ENCODE measurements at regions not wholly inside any gene's neighbourhood (a gene's known extent, or its start where the extent isn't known, plus 50 kb on each side); places are given as distances from the start of the nearest gene placed in this dataset.

DNA sequence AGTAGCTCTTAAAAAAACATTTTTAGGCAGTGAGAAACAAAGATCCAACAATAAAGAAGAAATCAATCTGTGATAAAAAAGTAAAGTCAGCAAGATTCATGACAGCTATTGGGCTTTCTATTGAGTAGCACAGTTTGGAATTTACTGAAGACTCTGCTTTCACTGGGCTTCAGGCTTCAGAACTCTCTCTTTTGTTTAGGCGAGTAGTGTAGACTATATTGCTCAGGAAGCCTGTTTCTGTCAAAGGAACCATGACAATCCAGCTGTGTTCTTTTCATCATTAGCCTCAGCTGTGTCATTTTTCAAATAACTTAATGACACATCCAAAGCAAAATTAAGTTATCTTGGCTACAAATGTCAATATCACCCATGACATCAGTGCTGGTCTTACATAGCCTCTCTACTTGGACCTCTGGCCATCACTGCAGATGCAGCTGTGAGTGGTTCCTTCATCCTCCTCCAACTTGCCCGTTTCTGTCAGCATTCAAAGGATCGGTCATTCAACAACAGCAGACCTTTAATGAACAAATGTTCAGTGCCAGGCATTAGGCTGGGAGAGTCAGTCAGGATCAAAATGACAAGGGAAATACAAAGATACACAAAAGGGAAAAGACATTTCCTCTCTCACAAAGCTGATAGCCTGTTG, 332.8 kb upstream of the MTNR1B start:
- TF ChIP-seq NFIC (IDR thresholded peaks at IDR 0.05) (no peak), TAF1 (IDR thresholded peaks at IDR 0.05; ENCODE audit: low read depth) (no peak), USF1 (IDR thresholded peaks at IDR 0.05) (no peak), EP300 (IDR thresholded peaks at IDR 0.05; ENCODE audit: borderline replicate concordance) (no peak), YY1 (IDR thresholded peaks at IDR 0.05; ENCODE audit: low read depth) (no peak), RAD21 (IDR thresholded peaks at IDR 0.05; ENCODE audit: low read depth) (no peak), FOXM1 (IDR thresholded peaks at IDR 0.05; ENCODE audit: borderline replicate concordance, low read depth) (no peak), MAX (IDR thresholded peaks at IDR 0.05) (no peak), ZBTB7A (IDR thresholded peaks at IDR 0.05; ENCODE audit: low read depth) (no peak), CREB1 (IDR thresholded peaks at IDR 0.05; ENCODE audit: low read depth) (no peak), TEAD4 (IDR thresholded peaks at IDR 0.05) (no peak), CEBPB (IDR thresholded peaks at IDR 0.05) (no peak), TCF12 (IDR thresholded peaks at IDR 0.05; ENCODE audit: low read depth) (no peak), EGR1 (IDR thresholded peaks at IDR 0.05) (no peak)
- TF ChIP-seq, protein P1, sequence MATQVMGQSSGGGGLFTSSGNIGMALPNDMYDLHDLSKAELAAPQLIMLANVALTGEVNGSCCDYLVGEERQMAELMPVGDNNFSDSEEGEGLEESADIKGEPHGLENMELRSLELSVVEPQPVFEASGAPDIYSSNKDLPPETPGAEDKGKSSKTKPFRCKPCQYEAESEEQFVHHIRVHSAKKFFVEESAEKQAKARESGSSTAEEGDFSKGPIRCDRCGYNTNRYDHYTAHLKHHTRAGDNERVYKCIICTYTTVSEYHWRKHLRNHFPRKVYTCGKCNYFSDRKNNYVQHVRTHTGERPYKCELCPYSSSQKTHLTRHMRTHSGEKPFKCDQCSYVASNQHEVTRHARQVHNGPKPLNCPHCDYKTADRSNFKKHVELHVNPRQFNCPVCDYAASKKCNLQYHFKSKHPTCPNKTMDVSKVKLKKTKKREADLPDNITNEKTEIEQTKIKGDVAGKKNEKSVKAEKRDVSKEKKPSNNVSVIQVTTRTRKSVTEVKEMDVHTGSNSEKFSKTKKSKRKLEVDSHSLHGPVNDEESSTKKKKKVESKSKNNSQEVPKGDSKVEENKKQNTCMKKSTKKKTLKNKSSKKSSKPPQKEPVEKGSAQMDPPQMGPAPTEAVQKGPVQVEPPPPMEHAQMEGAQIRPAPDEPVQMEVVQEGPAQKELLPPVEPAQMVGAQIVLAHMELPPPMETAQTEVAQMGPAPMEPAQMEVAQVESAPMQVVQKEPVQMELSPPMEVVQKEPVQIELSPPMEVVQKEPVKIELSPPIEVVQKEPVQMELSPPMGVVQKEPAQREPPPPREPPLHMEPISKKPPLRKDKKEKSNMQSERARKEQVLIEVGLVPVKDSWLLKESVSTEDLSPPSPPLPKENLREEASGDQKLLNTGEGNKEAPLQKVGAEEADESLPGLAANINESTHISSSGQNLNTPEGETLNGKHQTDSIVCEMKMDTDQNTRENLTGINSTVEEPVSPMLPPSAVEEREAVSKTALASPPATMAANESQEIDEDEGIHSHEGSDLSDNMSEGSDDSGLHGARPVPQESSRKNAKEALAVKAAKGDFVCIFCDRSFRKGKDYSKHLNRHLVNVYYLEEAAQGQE (IDR thresholded peaks at IDR 0.05; ENCODE audit: low read depth) = no peak

DNA sequence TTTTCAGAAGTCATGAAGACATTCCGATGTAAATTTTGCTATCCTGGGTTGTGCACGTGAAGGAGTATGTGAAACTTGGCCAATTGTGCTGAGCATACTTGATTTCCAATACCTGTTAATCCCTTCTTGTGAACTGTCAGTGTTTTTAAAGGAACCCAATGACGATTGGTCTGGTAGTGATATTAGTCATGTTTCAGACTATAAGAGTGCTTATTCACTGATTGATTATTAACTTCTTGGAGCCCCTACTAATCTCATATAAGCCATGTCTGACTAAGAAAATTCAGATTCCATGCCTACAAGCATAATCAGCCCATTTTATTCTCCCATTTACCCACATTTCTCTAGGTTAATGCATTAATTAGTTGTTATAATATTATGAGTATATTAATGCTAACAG, 330.8 kb upstream of the MTNR1B start:
- TF ChIP-seq TCF12 (IDR thresholded peaks at IDR 0.05; ENCODE audit: low read depth) (no peak), CEBPB (IDR thresholded peaks at IDR 0.05) (no peak), TEAD4 (IDR thresholded peaks at IDR 0.05) (no peak), TAF1 (IDR thresholded peaks at IDR 0.05; ENCODE audit: low read depth) (no peak), CREB1 (IDR thresholded peaks at IDR 0.05; ENCODE audit: low read depth) (no peak), EP300 (IDR thresholded peaks at IDR 0.05; ENCODE audit: borderline replicate concordance) (no peak), USF1 (IDR thresholded peaks at IDR 0.05) (no peak), FOXM1 (IDR thresholded peaks at IDR 0.05; ENCODE audit: borderline replicate concordance, low read depth) (no peak), EGR1 (IDR thresholded peaks at IDR 0.05) (no peak), RAD21 (IDR thresholded peaks at IDR 0.05; ENCODE audit: low read depth) (no peak), YY1 (IDR thresholded peaks at IDR 0.05; ENCODE audit: low read depth) (no peak)
- TF ChIP-seq, protein P1 (IDR thresholded peaks at IDR 0.05; ENCODE audit: low read depth) = no peak

- no peak for TF ChIP-seq EGR1 (IDR thresholded peaks at IDR 0.05)
- no peak for TF ChIP-seq CEBPB (IDR thresholded peaks at IDR 0.05)
- TF ChIP-seq RAD21 (IDR thresholded peaks at IDR 0.05; ENCODE audit: low read depth) = no peak
- TF ChIP-seq, protein P1 (IDR thresholded peaks at IDR 0.05; ENCODE audit: low read depth) = no peak
- no peak for TF ChIP-seq USF1 (IDR thresholded peaks at IDR 0.05)
- TF ChIP-seq YY1 (IDR thresholded peaks at IDR 0.05; ENCODE audit: low read depth) = no peak
Observed at GRCh38 chr11:92642177-92642931, 327.1 kb upstream of the MTNR1B start.

DNA sequence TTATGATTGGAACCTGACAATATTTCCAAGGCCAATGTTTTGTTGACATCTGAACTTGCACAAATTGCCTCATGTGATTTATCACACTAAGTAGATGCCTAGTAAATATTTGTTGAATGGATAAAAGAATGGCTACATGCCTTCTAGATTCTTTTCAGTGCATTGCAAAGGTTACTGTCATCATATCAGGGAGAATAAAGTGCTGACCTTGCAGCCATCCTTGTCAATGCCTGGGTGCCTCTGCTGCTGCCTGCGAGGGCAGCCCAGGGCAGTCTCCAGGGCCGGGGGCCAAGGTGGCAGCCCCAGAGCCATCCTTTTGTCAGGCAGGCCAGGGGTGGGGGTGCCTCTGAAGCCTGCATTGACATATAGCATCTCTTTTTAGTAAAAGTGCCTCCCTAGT, 325.6 kb upstream of the MTNR1B start:
- no peak for TF ChIP-seq ZBTB7A (IDR thresholded peaks at IDR 0.05; ENCODE audit: low read depth)
- no peak for TF ChIP-seq CEBPB (IDR thresholded peaks at IDR 0.05)
- TF ChIP-seq USF1 (IDR thresholded peaks at IDR 0.05) = no peak
- TF ChIP-seq TEAD4 (IDR thresholded peaks at IDR 0.05) = no peak
- TF ChIP-seq NFIC (IDR thresholded peaks at IDR 0.05) = no peak
- no peak for TF ChIP-seq EP300 (IDR thresholded peaks at IDR 0.05; ENCODE audit: borderline replicate concordance)
- TF ChIP-seq YY1 (IDR thresholded peaks at IDR 0.05; ENCODE audit: low read depth) = no peak
- TF ChIP-seq EGR1 (IDR thresholded peaks at IDR 0.05) = no peak
- TF ChIP-seq MAX (IDR thresholded peaks at IDR 0.05) = no peak
- TF ChIP-seq RAD21 (IDR thresholded peaks at IDR 0.05; ENCODE audit: low read depth) = no peak
- no peak for TF ChIP-seq FOXM1 (IDR thresholded peaks at IDR 0.05; ENCODE audit: borderline replicate concordance, low read depth)
- TF ChIP-seq, protein P1 (IDR thresholded peaks at IDR 0.05; ENCODE audit: low read depth) = no peak
- TF ChIP-seq TAF1 (IDR thresholded peaks at IDR 0.05; ENCODE audit: low read depth) = no peak
- TF ChIP-seq CREB1 (IDR thresholded peaks at IDR 0.05; ENCODE audit: low read depth) = no peak
- no peak for TF ChIP-seq TCF12 (IDR thresholded peaks at IDR 0.05; ENCODE audit: low read depth)
